ENCODE measurements at regions not wholly inside any gene's neighbourhood (a gene's known extent, or its start where the extent isn't known, plus 50 kb on each side); places are given as distances from the start of the nearest gene placed in this dataset.

- peak; percentile 85 for DNase-seq
Observed at GRCh38 chr9:71587576-71588362, 180.5 kb downstream of the CEMIP2 start.

- no peak for DNase-seq
Observed at GRCh38 chr9:71583792-71584191, 184.5 kb downstream of the CEMIP2 start.

DNA sequence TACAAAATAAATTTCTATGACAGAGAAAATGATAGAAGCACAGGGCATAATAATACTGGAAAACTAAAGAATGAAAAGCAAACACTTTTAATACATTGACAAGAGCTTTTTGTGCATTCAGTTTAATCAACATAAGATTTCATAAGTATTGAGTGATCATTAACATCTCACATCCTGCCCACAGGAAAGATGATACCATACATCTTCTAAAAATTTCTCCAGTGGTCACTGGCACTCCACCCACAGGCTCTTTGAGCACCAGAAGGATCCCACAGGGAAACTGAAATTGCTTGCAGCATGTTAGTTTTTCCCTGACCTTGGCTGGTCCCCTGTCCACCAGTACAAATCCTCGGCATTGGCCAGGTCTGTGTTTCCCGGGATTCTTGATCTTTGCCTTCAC is 186.0 kb downstream of the CEMIP2 start:
- no peak for DNase-seq

DNA sequence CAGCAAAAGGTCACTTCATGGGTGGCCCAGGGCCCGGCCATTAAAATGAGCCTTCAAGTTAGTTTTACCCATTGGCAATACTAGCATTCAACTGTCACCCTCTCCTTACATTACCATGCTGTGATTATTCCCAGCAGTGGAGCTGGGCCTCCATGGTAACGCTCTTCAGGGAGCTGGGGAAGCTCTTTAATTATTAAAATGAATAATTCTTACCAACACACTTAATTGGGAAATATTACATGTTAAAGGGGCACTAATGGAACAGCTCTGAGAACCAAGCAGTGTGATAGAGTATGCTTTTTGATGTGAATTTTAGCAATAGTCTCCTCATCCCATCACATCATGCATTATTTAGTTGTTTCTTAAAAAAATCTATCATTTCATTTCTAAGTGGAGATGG is 187.2 kb downstream of the CEMIP2 start:
- DNase-seq: no peak

DNA sequence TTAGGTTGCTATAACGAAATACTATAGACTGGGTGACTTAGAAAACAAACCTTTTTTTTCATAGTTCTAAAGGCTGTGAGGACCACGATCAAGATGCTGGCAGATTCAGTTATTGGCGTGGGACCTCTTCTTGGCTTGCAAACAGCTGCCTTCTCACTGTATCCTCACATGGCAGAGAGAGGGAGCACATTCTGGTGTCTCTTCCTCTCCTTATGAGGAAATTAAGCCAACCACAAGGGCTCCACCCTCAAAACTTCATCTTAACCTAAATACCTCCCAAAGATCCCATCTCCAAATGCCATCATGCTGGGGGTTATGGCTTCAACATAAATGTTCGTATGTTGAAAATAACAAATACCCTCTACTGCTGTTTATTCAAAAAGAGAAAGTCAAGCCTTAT is 197.1 kb downstream of the CEMIP2 start:
- DNase-seq: no peak

DNA sequence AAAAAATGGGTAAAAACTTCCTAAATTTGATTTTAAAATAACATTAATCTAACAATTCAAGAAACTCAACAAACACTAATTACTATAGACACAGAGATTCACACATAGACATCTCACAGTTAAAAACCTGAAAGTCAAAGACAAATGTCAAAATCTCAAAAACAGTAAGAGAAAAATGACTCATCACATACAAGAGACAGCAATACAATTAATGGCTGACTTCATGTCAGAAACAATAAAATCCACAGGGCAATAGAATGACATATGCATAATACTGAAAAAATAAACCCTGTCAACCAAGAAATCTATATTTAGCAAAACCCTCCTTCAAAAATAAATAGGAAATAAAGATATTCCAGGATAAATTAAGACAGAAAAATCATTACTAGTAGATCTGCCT is 200.4 kb downstream of the CEMIP2 start:
- no peak for DNase-seq

DNA sequence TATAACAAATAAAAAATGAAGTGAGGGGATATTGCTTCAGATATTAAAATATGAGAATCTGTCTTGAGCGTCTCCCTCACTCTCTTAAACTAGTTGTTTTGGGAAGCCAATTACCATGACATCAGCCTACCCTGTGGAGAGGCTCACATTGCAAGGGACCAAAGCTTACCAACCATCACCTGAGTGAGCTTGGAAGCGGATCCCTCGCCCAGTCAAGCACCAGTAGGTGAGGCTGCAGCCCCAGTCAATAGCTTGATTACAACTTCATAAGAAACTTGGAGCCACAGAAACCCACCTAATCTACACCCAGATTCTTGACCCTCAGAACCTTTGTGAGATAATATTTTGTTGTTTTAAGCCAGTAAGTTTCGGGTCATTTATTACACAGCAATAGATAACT is 206.2 kb downstream of the CEMIP2 start:
- DNase-seq: no peak

DNA sequence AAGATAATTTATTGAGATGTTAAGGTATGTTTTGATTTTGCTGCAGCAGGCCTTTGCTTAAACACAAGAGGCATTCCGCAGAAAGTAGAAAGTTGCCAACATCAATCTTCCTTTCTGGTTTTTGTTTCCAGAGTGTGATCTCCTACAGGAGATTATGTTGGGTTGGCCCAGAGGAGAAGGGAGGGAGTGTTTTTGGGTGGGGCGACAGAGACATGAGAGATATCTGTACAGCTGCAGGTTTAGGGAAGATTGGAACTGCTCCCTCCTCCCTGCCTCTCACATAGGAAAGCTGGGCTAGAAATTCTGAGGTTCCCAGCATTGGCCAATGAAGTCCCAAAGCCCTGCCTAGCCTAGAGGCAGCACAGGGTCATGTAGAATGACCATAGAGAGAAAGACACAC is 211.0 kb downstream of the CEMIP2 start:
- no peak for DNase-seq

DNA sequence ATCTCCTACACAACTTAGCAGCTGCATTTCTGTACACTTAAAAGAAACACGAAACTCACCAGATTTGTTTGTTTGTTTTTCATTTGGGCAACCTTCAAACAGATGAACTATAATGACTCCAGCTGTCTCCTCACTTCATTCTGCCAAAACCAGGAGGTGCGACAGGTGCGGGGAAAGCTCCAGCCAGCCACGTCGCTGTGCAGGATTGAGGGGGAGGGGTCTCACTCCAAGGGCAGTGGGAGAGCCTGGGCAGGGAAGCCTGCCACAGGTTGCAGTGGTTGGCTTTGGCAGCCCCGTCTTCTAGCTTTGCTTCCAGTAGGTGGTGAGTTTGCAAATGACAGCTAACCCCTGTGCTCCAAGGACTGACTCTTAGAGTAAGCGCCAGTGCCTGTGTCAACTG is 215.8 kb downstream of the CEMIP2 start:
- DNase-seq: no peak

- no peak for DNase-seq
Observed at GRCh38 chr9:71549023-71549422, 219.3 kb downstream of the CEMIP2 start.

DNA sequence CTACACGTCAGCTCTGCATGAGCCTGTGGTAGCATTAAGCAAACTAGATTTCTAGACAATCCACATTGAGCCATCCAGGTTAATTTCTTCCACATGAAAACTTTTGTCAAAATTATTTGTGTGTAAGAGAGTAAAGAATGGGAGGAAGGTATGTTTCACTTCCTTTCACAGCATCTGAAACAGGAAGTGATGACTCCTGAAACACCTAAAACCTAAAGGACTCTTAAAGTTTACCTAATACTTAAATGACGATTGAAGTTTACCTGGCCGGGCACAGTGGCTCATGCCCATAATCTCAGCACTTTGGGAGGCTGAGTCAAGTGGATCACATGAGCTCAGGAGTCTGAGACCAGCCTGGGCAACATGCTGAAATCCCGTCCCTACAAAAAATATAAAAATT is 223.8 kb downstream of the CEMIP2 start:
- no peak for DNase-seq

DNA sequence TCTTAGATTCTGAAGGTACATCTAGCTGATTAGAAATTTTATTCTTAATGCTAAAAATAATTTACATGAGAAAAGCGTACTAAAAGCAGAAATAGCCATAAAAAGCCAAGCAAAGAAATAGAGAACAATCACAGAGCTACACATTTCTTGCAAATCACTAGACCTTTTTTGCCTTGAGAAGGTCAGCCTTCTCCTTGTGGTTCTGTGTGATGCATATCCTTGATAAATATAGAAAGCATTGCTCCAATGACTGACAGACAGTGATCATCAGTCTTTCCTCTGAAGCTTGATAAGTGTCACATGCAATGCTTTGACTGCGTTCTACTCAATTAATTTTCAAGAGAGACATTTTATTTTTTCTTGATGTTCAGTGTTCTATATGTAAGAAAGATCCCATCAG is 226.9 kb downstream of the CEMIP2 start:
- DNase-seq: no peak

GRCh38 chr9:71524996-71525580 is 243.2 kb downstream of the CEMIP2 start:
- no peak for DNase-seq

DNA sequence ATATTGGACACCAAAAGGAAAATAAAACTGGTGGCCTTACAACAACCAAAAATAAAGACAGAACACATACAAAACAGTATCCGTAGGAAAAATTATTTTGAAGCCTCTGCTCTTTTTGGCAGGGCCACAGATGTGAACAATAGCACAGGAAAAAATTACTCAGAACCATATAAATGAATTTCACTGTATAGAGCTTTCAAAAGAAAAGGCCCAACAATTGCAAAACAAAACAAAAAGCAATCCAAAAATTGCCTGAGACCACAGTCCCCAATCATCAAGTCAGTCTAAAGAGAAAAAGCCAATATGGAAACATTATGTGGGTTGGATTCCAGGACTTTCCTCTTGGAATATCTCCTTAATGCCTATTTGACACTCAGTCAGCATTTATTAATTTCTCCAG is 243.8 kb downstream of the CEMIP2 start:
- DNase-seq: no peak

DNA sequence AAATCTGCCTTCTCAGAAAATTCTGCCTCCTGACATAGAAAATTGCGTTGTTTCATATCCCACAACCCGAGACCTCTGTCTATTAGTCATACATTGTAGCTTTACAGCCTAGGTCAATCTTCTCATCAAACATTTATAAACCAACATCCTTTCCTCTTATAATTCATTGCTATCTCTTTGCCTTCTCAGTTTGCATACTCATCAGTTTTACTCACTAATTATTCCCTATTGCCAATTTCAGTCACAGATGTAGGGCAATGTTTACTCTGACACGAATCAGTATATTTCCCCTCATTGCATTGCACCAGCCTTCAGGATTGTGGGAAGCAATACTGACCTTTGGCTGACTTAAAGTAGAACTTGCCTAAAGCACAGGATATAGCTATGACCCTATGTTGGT is 247.2 kb downstream of the CEMIP2 start:
- DNase-seq: no peak

DNA sequence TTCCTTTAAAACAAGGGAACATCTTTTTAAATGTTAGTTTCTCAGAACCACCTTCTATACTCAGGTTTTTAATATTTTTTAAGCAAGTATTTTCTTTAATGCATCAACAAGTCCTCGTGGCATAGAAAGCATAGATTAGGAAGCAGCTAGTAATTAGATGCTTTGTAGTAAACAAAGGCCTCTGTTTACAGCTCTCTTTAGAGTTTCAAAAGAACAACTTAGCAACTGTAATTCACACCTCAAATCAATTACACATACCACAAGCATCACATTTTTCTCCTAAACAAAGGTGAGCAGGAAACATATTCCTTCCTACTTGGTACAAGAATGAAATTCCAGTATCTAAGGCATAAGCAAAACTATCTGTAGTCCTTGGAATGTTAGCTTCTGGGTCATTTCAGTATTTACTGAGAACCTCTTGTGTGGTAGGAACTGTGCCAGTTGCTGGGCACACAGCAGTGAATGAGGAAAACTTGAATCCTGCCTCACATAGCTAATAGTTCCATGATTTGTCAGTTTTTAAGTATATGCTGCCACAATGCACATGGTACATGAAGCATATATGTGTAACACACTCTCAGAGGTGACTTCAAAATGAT is 249.1 kb downstream of the CEMIP2 start:
- DNase-seq: no peak

- no peak for DNase-seq
Observed at GRCh38 chr9:71518045-71518827, 250.1 kb downstream of the CEMIP2 start.

DNA sequence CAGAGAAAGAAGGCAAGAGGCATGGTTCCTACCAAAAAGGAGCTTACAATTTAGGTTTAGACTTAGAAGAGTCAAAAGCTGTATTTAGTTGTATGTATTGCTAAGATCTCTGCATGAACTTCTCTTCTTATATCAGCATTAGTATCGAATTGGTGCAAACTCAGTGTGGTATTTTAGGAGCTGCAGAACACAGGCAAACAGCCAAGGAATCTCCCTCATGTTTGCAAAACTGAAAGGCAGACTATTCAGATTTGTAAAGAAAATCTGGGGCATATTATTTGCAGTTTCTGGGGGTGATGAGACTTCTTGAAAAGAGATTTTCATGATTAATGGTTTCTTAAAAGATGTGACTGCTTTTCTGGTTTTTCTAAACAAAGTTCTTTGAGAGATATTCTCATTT is 252.7 kb downstream of the CEMIP2 start:
- no peak for DNase-seq

GRCh38 chr9:71515107-71515506 is 253.2 kb downstream of the CEMIP2 start:
- no peak for DNase-seq

- no peak for DNase-seq
Observed at GRCh38 chr9:71514344-71514975, 253.9 kb downstream of the CEMIP2 start.

DNA sequence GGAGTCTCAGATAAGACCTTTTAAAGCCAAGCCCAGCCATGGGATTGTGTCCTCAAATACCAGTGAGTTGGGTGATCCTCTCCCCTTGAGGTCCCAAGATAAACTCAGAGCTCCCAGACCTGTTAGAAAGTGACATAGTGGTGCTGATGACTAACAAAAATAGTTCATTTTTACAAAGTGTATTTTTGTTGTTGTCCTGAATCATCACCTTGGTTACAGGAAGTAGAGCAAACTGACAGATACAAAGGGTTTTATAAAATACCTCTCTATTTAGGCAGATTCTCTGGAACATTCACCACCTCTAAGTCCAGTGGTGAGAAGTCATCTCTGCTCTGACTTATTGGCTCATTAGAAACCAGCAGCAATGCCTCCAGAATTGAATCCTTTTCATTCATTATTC is 259.3 kb downstream of the CEMIP2 start:
- DNase-seq: peak; percentile 78

DNA sequence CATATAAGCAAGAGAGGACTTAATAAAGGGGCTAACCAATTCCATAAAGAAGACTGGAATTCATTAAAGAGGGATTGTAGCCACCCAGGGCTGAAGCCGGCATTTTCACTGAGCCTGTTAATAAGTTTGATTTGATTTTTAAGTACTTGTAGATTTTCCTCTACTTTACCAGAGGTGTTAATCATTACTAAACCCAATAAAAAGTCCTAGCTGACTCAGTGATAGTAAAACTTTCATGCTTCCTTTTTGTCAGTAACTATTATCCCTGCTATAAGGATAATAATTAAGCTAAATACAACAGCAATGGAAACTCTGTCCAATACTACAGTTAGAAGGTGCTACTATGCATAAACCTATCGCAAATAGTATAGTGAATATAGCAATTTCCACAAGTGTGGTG is 260.2 kb downstream of the CEMIP2 start:
- peak; percentile 65 for DNase-seq

- DNase-seq: peak; percentile 93
Observed at GRCh38 chr9:71506821-71507220, 261.5 kb downstream of the CEMIP2 start.

Data from kidney glomerular epithelial cell (primary cell).